Fibroblast of skin of right quadriceps (primary cell): ENCODE measurements at regions not wholly inside any gene's neighbourhood (a gene's known extent, or its start where the extent isn't known, plus 50 kb on each side); places are given as distances from the start of the nearest gene placed in this dataset.
A peak's percentile ranks its signal among the peaks of the same experiment; 100 is the strongest.

Experiments
- DNase-seq: peaks from one replicate; pipeline ENCODE4 v3.0.0-alpha.2; 2013

DNA sequence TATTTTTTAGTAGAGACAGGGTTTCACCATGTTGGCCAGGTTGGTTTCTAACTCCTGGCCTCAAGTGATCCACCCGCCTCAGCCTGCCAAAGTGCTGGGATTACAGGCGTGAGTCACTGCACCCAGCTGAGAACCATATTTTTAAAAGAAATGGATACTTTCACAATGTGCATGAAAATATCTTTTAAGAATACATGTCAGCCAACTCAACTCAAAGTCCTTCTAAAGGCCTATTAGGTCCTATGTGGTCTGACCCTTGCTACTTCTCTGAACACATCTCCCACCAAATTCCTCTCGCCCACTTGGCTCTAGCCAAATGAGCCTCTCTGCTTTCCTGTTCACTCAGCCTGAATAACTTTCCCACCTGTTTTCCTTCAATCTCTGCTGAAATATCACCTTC, 119.6 kb downstream of the MTX2 start:
- peak; percentile 20 for DNase-seq

- DNase-seq = peak; percentile 55
Measured at GRCh38 chr2:176390276-176391147, 121.3 kb downstream of the MTX2 start.

- DNase-seq = no peak
Measured at GRCh38 chr2:176391148-176391419, 121.8 kb downstream of the MTX2 start.

DNA sequence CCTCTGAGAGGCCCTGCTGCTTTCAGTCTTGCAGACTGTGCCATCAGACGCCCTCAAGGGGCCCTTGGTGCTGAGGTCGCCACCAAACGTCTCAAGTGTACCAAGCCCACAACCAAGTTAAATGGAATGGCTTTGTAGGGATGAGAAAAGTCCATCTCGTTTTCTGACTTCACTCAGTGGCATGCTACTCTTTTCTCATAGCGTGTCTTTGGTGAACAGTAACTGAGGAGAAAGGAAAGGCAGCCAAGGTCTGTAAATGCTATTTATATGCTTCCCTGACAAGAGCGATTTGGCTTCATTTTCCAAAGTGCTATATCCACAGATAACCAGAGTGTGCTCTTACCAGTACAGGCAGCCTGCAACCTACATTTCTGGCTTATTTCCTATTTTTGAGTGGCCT, 123.0 kb downstream of the MTX2 start:
- DNase-seq = peak; percentile 42

DNA sequence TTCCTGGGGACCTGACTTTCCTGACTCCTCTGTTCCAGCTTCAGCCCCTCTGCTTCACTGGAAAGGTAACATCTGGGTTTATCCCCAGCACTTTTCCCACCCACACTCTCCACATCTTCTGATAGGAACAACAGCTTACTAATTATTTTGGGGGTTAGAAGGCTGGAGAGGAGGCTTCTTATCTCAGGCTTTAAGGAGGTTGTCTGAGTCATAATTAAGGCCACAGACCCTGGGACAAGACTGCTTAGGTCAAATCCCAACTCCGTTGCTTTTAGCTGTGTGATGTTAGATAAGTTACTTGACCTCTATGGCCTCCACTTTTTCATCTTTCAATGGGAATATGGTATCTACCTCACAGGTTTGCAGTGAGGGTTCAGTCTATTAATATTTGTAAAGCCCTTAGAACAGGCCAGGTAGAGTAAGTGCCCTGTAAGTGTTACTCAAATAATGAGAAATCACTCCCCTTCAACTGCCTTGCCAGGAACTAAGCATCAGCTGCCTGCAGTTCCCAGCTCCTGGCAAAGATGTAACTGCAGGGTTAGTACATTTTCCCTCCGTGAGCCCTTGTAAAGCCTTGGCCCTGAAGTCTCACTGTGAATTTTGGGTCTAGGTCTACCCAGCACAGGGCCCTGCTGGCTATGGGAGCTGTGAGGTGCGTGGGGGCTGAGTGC, 123.6 kb downstream of the MTX2 start:
- DNase-seq = no peak

DNA sequence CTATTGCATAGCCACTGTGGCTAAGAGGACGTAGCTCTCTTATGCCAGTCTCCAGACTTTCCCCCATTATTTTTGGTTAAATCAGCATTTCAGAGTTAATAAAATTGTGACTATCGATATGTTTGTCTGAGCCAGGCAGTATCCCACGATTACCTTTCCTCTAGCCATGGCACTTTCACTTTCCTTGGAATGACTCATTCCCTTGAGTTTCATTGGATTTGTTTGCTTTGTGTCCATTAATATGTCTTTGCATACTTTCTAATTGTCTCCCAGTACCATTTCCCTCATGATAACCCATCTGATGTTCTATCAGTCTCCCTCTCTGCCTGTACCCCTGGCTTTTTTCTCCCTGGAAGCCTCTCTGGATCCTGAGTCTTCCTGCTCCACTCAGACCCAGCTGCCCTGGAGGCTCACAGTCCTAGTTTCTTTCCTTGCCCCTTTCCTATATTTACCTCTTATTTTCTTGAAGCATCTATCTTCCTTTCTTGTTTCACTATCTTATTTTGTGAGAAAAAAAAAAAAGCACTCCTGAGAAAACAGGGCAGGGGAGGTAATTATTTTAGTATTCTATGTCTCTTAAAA, 126.1 kb downstream of the MTX2 start:
- DNase-seq = peak; percentile 32

DNA sequence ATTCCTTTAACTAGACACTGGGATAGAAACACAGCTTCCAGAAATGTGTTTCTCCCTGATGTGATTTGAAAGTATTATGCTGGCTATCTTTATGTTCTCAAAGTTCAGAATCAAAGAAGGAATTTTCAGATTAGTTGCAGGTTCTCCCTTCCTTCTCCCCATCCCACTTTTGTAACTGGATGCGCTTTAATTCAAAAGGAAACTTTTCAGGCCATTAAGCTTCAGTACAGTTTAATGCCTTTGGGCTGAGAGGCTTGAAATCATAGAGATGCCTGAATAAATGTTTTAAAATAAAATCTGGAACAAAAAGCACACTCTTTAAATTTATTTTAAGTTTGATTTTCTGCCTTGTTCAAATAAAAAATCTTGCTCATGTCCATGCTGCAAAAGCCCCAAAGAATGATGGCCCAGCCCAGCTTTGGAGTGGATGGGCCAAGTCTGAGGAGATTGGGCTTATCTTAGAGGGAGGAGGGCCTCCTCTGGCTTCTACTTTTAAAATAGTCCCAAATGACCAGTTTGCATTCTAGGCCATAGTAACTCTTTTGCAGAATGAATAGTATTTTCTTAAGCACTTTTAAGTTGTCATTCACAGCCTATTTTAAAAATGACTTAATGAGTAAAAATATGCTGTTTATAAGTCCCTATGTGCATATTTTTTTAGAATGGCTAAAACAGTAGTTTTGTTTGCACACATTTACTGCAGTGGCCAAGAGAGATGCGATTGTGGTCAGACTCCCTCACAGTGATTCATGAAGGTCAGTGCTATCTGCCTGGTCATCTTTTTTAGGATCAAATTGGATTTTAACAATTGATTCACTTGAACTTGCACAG, 129.2 kb downstream of the MTX2 start:
- peak; percentile 19 for DNase-seq

DNA sequence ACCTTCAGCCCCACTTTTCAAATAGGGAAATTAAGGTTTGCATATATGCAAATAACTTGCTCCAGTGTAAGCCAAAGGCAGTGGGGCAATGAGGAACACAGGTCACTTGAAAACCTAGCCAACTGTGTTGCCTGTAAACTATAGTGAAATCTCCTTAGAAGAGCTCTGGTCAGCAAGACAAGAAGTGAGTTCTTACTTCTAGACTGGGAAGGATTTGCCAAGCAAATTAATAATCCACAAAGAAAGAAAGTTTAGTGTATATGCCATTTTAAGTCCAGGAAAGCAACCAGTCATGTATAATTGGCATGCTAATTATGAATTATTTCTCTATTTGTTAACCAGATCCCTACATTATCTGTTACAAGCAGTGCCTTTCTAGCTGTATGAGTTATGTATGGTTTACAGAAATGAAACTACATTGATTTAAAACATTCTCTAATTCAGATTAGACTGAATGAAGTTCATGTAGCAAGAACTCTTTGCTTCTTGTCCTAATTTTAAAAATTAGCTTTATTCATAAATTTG, 129.9 kb downstream of the MTX2 start:
- DNase-seq = no peak

DNA sequence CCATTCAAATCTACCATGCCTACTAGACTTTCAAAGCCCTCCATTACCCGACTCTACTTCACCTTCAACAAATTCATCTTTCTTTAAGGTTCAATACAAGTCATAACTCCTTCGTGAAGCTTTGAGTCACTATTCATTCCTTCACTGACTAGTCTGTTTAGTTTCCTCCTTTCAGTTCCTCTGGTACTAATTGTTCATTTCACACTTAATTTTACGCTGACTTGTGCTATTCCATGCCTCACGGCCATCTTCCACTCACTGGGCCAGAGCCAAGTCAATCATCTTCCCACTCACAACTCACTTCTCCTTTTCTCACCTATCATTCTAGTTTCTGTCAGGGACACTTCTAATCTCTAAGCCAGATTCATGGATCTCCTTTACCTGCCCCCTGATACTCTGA, 136.2 kb downstream of the MTX2 start:
- DNase-seq = no peak

- no peak for DNase-seq
Measured at GRCh38 chr2:176407706-176408105, 138.5 kb downstream of the MTX2 start.

DNA sequence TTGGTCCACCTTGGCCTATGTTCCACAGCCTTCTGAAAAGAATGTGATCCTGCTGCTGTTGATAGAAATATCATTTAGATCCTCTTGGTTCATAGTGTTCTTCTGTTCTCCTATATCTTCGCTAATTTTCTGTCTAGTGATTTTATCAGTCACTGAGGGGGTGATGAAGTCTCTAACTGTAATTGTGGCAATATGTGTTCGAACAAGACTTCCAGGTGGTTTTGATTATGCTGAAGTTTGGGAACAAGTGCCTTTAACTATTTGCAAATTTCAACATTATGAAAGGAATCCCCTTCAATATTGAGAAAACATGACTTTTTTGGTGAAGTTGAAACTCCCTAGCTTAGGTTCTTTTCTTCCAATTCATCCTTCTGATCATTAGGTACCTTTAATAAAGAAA, 140.4 kb downstream of the MTX2 start:
- DNase-seq = peak; percentile 57

GRCh38 chr2:176412136-176412535, 142.9 kb downstream of the MTX2 start:
- DNase-seq = no peak

DNA sequence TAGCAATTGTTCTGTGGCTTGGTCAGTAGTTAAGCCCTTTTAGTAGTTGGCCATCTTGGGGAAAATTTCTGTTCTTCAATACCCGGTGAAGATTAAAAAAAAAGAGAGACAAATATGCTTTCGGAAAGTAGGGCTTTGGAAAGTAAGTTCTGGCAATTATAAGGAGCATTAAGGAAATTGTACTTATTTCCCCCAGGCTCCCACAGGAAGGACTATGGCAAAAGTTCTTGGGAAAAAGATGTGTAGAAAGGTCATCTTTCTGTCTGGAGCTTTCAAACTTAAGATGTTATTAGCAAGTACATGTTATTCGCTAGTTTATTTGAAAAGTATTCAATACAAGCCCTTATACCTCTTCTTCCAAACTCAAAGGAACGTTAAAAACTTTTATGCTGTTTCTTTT, 144.5 kb downstream of the MTX2 start:
- DNase-seq = no peak

- no peak for DNase-seq
Measured at GRCh38 chr2:176414641-176415040, 145.4 kb downstream of the MTX2 start.

DNA sequence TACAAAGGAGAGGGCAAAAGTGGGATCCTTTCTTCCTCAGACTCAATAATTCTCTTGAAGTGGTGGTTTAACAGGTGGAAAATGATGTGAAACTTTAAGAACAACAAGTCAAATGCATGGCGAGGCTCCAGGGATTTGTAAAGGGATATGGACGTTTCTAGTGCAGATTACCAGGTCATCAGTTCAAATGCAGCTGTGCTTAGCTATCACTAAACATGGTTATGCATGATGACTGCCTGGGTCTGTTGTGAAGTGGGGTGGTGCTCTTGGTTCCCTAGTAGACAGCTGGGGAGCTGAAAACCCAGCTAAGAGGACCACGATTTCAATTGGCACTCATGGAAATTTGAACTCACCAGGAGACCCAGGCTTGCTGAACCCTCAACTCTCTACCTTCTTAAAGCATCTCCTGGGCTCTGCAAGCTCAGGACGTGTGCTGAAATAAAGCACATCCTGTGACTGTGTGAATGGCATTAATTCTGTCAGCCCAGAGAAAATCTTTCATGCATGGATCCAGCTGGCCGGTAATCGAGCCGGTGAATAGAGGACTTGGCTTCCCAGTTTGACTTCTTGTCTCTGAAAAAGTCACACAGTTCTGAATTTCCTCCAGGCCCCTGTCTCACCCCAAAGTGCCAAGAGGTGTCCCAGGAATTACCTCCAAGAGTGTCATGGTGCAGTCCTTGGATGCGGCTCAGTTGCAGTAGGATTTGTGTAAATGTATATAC, 146.1 kb downstream of the MTX2 start:
- no peak for DNase-seq

DNA sequence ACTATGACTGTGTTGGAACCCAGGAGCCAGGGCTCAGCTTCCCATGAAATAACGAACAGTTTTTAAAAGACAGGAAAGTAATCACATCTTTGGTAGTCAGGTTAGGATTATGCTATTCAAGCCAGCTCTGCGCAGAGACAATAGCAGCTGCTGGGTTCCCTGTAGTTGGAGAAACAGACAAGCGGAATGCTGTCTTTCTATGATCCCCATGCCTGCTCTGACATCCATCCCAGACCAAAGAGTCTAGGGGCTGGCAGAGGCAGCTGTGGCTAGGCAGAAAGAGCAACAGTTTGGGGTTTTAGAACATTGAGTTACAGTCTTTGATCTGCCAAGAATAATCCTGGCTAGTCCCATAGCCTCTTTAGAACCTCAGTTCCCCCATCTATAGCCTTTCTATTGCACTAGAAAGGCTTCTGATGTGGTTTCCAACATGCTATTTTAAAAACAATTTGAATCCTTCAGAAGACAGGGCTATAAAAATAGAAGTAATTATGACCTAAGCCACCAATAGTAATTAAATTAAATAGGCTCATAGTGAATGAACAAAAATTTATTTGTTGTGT, 146.8 kb downstream of the MTX2 start:
- no peak for DNase-seq

GRCh38 chr2:176418768-176419167, 149.5 kb downstream of the MTX2 start:
- no peak for DNase-seq

DNA sequence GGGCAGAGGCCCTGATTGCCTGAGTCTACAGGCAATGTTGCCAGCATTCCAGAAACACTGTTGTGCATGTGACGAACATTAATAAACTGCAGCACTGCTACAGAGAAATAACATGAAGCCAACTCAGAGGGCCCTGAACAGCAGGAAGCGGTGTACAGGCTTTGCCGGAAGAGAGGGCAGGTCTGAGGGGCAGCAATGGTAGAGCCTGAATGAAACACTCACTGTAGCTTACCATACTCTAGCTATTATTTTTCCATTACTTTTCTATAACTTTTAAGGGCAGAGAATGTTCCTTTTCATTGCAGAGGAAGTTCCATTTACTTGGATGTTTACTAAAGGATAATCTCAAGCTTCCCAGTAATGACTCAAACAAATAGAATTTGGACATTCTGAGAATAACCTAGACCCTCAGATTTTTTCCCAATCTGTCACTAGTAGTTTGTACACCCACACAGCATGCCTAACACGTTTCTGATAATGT, 150.4 kb downstream of the MTX2 start:
- peak; percentile 91 for DNase-seq

- DNase-seq = peak; percentile 18
Measured at GRCh38 chr2:176421297-176422050, 152.2 kb downstream of the MTX2 start.

DNA sequence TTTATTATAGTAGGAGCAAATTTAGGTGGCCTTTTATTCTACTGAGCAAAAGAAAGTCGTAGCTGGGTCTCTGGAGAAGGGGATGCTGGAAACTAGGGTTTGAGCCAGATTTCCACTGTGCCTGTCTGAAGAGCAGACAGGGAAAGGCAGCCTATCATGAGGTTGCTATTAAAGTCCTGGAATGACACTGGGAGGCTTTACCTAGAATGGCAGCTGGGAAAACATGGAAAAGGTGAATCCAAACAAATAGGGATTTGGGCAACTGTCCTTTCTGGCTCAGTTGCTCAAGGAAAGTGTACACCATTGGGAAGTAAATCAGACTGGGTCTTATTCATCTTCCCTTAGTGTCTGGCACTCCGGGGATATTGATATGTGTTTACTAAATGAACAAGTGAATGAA, 154.6 kb downstream of the MTX2 start:
- DNase-seq = no peak

- DNase-seq = no peak
Measured at GRCh38 chr2:176424746-176425145, 155.5 kb downstream of the MTX2 start.
